WI38 (cell line): ENCODE measurements at regions not wholly inside any gene's neighbourhood (a gene's known extent, or its start where the extent isn't known, plus 50 kb on each side); places are given as distances from the start of the nearest gene placed in this dataset.
"Not testable (repeated sequence)": the region's sequence is repeated elsewhere in the genome, so short reads cannot be mapped to it uniquely, and the experiment has no call there.

ENCODE experiments used
- H3K4me3 ChIP-seq: 2 replicates; pipeline ENCODE4 v1.5.1; 2011; ENCODE audit warnings: low read depth, mild to moderate bottlenecking, control low read depth, low read length
- CTCF ChIP-seq: IDR thresholded peaks from 2 replicates; pipeline ENCODE4 v1.5.1; 2012; ENCODE audit warnings: low read depth, mild to moderate bottlenecking, control low read depth, low read length

- TF ChIP-seq CTCF: no peak
- H3K4me3 ChIP-seq: no peak overlapping the region
Observed at GRCh38 chr14:29391801-29392200, 535.8 kb downstream of the PRKD1 start.

GRCh38 chr14:29392287-29392686, 535.4 kb downstream of the PRKD1 start:
- no peak for TF ChIP-seq CTCF
- no peak overlapping the region for H3K4me3 ChIP-seq

- TF ChIP-seq CTCF: no peak
- H3K4me3 ChIP-seq: no peak overlapping the region
Observed at GRCh38 chr14:29403091-29403490, 524.6 kb downstream of the PRKD1 start.

GRCh38 chr14:29410581-29410980, 517.1 kb downstream of the PRKD1 start:
- no peak for TF ChIP-seq CTCF
- H3K4me3 ChIP-seq: no peak overlapping the region

GRCh38 chr14:29414931-29415330, 512.7 kb downstream of the PRKD1 start:
- H3K4me3 ChIP-seq: not testable (repeated sequence)

- H3K4me3 ChIP-seq: no peak overlapping the region
- no peak for TF ChIP-seq CTCF
Observed at GRCh38 chr14:29419736-29420135, 507.9 kb downstream of the PRKD1 start.

GRCh38 chr14:29421156-29421728, 506.4 kb downstream of the PRKD1 start:
- TF ChIP-seq CTCF: no peak; the same call in 1 of the 2 replicates
- H3K4me3 ChIP-seq: no peak overlapping the region
